Epithelial cell of prostate (primary cell): ENCODE measurements at regions not wholly inside any gene's neighbourhood (a gene's known extent, or its start where the extent isn't known, plus 50 kb on each side); places are given as distances from the start of the nearest gene placed in this dataset.
"Not testable (repeated sequence)": the region's sequence is repeated elsewhere in the genome, so short reads cannot be mapped to it uniquely, and the experiment has no call there.

Experiments
- DNase-seq: peaks from one replicate; pipeline ENCODE4 v3.0.0-alpha.2; 2011; ENCODE audit warnings: low read depth, low spot score
- H3K27ac ChIP-seq: fragments of 450-650 bp; 2 replicates; pipeline ENCODE4 v1.5.1; 2017; ENCODE audit warnings: mild to moderate bottlenecking

DNA sequence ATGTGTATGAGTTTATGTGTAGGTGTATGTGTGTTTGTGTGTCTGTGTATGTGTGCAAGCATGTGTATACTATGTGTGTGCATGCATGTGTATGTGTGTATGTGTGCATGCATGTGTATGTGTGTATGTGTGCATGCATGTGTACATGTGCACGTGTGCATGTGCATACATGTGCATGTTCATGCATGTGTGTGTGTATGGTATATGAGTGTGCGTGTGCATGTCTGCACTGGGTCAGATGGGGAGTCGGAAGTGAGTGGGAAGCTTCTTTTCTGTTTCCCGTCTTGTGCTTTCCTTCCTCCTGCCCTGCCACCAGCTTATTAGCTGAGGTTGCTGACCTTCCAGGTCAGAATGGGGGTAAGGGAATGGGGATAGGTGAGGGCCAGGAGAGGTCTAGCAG lies 174.7 kb downstream of the MAP2K4 start:
- DNase-seq, result no peak
- H3K27ac ChIP-seq, result no peak overlapping the region

GRCh38 chr17:12201294-12201880 lies 180.7 kb downstream of the MAP2K4 start:
- DNase-seq, result no peak
- no peak overlapping the region for H3K27ac ChIP-seq

- DNase-seq, result no peak
- no peak overlapping the region for H3K27ac ChIP-seq
These were observed 189.0 kb downstream of the MAP2K4 start for GRCh38 chr17:12209632-12210191.

GRCh38 chr17:12220714-12221439 lies 200.2 kb downstream of the MAP2K4 start:
- DNase-seq, H3K27ac ChIP-seq: not testable (repeated sequence)

DNA sequence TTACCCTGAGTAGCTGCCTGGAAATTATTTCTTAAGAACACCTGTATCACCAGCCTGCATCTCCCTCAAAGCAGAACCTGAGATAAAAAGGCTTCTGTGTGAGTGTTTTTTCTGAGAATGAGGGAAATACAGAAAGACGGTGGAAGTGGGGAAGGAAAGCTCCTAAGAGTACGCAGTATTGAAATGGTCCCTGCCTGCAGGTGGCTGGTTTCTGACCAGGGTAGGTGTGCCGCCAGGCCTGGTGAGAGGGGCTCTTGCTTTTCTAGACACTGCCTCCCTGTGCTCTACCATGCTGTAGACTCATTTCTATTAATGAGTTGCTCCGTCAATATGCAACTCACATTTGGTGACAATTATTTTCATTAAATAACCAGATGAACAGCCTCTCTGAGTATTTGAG lies 201.7 kb downstream of the MAP2K4 start:
- no peak overlapping the region for H3K27ac ChIP-seq
- no peak for DNase-seq

GRCh38 chr17:12227547-12227946 lies 206.9 kb downstream of the MAP2K4 start:
- no peak for DNase-seq
- H3K27ac ChIP-seq, result no peak overlapping the region

GRCh38 chr17:12229335-12229734 lies 208.7 kb downstream of the MAP2K4 start:
- DNase-seq, result no peak
- H3K27ac ChIP-seq, result no peak overlapping the region

DNA sequence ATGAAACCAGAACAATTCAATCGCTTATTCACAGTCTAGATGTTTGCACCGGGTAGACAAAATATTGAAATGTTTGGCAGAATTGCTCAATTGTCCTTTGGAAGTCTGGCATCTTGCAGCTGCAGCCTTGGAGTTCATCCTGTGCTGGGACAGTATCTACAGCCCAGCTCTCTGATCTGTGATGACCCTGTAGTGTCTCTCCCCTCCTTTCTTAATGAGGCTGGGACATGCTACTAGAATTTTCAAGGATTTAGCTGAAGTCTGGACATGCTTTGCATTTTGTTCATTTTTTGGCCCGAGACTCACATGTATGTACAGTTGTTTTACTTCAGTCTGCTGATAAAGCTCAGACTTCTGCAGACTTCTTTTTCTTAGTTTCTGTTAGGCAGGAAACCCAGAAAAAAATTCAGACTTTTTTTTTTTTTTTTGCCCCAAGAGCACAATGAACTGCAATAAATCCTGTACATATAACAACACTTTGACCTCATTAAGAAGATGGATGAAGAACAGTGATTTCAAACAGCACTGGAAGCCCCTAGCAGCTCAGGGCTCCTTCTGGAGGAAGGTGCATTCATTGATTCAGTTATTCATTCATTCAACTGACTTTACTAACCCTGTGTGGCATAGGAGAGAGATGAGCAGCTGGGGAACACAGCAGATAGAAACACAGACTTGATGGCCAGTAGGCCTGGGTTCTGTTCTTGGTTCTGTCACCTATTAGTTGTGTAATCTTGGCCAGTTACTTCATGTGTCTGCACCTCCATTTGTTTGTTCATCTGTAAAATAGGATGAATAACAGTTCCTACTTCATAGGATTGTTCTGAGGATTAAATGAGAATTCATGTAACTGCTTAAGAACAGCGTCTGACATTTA lies 210.0 kb downstream of the MAP2K4 start:
- no peak for DNase-seq
- no peak overlapping the region for H3K27ac ChIP-seq

- no peak overlapping the region for H3K27ac ChIP-seq
- no peak for DNase-seq
These were observed 210.6 kb downstream of the MAP2K4 start for GRCh38 chr17:12231355-12231682.

DNA sequence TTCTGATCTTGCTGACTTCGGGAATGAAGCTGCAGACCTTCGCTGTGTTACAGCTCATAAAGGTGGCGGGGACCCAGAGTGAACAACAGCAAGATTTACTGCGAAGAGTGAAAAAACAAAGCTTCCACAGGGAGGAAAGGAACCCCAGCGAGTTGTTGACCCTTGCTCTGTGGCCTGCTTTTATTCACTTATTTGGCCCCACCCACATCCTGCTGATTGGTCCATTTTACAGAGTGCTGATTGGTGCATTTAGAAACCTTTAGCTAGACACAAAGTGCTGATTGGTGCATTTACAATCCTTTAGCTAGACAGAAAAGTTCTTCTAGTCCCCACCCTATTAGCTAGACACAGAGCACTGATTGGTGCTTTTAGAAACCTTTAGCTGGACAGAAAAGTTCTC lies 218.3 kb downstream of the MAP2K4 start:
- H3K27ac ChIP-seq, DNase-seq: not testable (repeated sequence)

GRCh38 chr17:12242345-12242954 lies 221.8 kb downstream of the MAP2K4 start:
- H3K27ac ChIP-seq, result no peak overlapping the region
- no peak for DNase-seq

DNA sequence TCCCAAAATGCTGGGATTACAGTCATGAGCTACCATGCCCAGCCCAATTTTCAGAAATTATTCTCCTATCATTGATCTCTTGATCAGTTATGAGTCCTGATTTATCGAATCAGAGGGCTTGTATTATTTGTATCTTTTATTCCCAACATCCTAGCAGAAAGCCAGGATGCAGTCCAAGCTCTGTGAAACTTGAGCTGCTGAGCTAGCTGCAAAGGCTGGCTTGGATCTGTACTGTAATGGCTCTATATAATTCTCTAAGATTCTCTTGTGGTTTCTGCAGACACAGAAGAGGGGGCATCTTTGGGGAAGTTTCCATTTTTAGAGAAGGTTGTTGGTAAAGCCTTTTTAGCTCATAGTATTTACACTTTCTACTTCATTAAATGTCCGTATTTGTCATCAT lies 227.1 kb downstream of the MAP2K4 start:
- H3K27ac ChIP-seq, result no peak overlapping the region
- no peak for DNase-seq

DNA sequence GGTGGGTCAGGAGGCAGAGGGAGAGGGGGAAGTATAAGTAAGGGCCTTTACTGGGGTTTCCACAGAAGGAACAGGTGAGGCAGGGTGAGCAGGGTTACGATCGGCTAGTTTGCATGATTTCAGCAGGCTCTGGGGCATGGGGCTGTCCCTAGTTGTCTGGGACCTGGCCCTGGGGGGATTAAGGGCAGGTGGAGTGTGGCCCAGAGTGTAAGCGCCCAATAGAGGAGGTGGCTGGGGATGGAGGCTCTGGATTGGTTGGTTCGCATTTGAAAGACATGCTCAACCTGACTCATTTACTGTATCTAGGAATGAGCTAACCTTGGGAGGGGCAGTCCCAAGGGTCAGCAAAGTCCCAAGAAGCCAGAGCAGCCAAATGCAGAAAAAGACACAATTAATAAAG lies 230.3 kb downstream of the MAP2K4 start:
- no peak for DNase-seq
- H3K27ac ChIP-seq, result no peak overlapping the region

DNA sequence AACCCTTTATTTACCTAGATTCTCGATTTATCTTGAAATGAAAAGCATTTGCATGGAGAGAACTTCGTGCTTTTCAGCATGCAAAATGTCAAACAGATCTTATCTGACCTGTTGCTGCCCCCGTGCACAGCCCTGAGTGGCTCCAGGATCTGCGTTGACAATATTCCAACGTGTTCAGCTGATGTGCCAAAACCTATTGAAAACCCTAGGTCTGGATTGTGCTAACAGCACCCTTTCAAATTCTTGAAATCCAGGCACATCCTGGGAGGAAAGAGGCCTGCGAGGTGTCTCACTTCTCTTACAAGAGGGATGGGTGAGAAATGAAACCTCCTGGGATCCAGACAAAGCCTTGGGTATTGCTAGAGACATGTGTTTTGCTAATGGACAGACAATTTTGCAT lies 231.8 kb downstream of the MAP2K4 start:
- H3K27ac ChIP-seq, result no peak overlapping the region
- DNase-seq, result no peak

- H3K27ac ChIP-seq, result no peak overlapping the region
- DNase-seq, result no peak
These were observed 233.8 kb downstream of the MAP2K4 start for GRCh38 chr17:12254460-12254859.

DNA sequence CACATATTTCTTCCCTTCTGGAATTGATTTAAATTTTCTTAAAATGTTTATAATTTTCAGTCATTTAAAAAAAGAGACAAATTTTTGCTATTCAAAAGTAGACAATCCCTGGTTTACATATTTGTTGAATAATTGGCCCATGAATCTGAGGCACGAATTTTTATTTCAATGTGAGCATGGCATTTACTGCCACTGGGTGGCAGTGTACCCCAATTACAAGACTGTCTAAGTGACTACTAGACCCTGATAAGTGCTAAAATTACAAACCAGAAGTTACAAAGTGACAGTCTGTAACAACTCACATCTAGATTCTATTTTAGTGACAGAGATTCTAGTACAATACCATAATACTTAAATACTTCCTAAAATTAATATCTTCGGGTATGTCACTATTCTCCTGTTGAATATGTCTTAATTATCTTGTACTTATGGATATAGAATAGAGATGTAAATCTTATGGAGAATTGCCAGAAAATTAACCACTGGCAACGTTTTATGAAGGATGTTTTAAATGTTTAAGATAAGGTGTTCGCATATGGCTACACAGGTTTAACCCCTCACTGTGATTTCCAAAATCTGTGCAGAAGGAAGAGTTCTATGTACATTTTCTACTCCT lies 235.8 kb downstream of the MAP2K4 start:
- DNase-seq, result no peak
- H3K27ac ChIP-seq, result no peak overlapping the region

GRCh38 chr17:12257176-12257575 lies 236.5 kb downstream of the MAP2K4 start:
- no peak for DNase-seq
- no peak overlapping the region for H3K27ac ChIP-seq

DNA sequence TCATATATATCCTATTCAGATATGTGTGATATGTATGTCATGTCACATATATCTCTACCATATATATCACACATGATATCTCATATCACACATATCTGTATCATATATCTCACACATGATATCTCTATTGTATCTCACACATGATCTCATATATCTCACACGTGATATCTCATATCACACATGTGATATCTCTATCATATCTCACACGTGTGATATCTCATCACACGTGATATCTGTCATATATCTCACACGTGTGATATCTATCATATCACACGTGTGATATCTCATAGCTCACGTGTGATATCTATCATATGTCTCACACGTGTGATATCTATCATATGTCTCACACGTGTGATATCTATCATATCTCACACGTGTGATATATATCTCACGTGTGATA lies 240.7 kb downstream of the MAP2K4 start:
- no peak overlapping the region for H3K27ac ChIP-seq
- DNase-seq, result no peak

- DNase-seq, result no peak
- no peak overlapping the region for H3K27ac ChIP-seq
These were observed 249.1 kb downstream of the MAP2K4 start for GRCh38 chr17:12269751-12270150.

GRCh38 chr17:12277827-12278226 lies 257.1 kb downstream of the MAP2K4 start:
- no peak overlapping the region for H3K27ac ChIP-seq

More at GRCh38 chr17:12277827-12278226, 257.1 kb downstream of the MAP2K4 start:
- DNase-seq, result no peak
